GM18507 (cell line): ENCODE measurements at regions not wholly inside any gene's neighbourhood (a gene's known extent, or its start where the extent isn't known, plus 50 kb on each side); places are given as distances from the start of the nearest gene placed in this dataset.

Experiments used
- DNase-seq: peaks from one replicate; pipeline ENCODE4 v3.0.0; 2011; ENCODE audit warnings: low read depth; ENCODE audit not compliant: insufficient read length; ENCODE audit errors: extremely low spot score
- FAIRE-seq: peaks from 2 replicates; lab custom pipeline; 2011; peaks lifted over from hg19 to GRCh38; lab: Jason Lieb, UNC

- no peak for DNase-seq
Measured at GRCh38 chr13:65660731-65661130, 1569.4 kb downstream of the PCDH9 start.

GRCh38 chr13:65656740-65657329 is 1573.3 kb downstream of the PCDH9 start:
- FAIRE-seq = no peak
- no peak for DNase-seq

More at GRCh38 chr13:65660731-65661130, 1569.4 kb downstream of the PCDH9 start:
- no peak for FAIRE-seq

DNA sequence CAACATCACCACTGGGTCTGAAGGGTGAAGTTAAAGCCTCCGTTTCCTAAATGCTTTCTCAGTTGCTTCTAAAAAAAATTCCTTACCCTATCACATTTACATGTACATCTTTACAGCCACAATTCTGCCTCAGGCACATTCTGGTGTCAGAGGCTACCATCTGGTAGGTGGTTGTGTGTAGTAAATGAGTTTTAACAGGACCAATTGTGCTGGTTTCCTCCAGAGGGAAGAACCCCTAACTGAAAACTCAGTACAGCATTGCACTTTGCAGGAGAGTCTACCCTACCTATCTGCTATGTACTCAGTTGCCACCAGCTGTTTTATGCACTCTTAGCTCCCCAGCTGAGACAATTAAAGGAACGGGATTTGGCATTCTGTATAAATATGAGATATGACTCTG is 1576.5 kb downstream of the PCDH9 start:
- FAIRE-seq (no peak), DNase-seq (no peak)

GRCh38 chr13:65650321-65650720 is 1579.8 kb downstream of the PCDH9 start:
- DNase-seq (no peak), FAIRE-seq (no peak)

GRCh38 chr13:65642996-65643395 is 1587.1 kb downstream of the PCDH9 start:
- DNase-seq = no peak
- no peak for FAIRE-seq

GRCh38 chr13:65642301-65642700 is 1587.8 kb downstream of the PCDH9 start:
- DNase-seq (no peak), FAIRE-seq (no peak)

DNA sequence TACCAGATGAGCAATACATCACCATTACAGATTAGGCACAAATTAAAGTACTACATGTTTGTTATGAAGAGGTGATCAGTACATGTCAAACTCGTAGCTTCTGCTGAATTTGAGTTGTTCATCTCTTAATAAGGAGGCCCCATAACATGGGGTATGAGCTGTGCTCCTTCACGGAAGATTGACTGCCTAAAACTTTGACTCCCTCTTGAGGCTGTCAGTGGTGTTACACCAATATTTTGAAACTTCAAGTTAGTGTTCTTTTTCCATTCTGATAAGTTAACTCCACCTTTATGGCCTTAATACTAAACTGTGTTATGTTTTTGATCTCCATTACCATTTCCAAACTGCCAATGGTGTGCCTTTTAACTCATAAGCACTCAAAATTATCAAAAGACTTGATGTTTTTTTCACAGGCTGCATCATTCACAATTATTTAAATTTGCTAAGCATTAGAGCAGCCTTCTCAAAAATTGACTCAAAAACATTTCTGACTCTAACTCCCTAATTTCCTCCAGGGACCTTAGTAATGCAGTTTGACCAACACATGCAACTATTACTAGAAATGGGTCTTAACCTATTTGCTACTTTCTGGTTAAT is 1591.5 kb downstream of the PCDH9 start:
- no peak for DNase-seq
- FAIRE-seq = peak; percentile 33

GRCh38 chr13:65633806-65634205 is 1596.3 kb downstream of the PCDH9 start:
- FAIRE-seq = no peak
- DNase-seq = no peak

DNA sequence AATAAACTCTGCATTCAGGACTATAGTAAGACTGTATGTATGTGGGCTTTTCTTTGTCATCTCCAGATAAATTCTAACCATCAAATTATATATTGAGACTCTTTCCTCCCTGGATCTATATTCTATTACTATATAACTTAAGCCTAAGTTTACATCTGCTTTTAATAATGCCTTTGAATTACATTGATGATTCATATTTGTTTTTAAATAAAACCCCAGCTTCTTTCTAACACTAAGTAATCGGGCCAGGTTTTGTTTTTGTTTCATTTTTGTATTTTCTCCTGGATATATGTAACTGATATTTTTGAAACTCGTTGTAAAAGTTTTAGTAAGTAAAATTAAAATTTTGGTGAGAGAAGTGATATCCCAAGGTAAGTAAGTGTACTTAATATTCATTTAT is 1599.1 kb downstream of the PCDH9 start:
- DNase-seq (no peak), FAIRE-seq (no peak)

- DNase-seq (no peak), FAIRE-seq (no peak)
Measured at GRCh38 chr13:65629926-65630325, 1600.2 kb downstream of the PCDH9 start.

- DNase-seq = no peak
Measured at GRCh38 chr13:65623148-65623547, 1607.0 kb downstream of the PCDH9 start.

GRCh38 chr13:65615506-65615905 is 1614.6 kb downstream of the PCDH9 start:
- no peak for FAIRE-seq
- DNase-seq = no peak

More at GRCh38 chr13:65623148-65623547, 1607.0 kb downstream of the PCDH9 start:
- FAIRE-seq = no peak

DNA sequence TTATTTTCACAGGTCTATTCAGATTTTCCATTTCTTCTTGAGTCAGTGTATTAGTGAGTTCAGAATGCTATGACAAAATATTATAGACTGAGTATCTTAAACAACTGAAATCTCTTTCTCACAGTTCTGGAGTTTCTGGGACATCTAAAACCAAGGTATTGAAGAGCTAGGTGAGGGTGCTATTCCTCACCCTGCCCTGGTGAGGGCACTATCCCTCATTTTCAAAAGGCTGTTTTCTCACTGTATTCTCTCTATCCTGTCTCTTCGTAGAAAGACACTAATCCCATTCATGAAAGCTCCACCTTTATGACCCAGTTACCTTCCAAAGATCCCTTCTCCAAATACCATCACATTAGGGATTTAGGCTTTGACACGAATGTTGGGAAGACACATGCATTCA is 1617.1 kb downstream of the PCDH9 start:
- DNase-seq = no peak

DNA sequence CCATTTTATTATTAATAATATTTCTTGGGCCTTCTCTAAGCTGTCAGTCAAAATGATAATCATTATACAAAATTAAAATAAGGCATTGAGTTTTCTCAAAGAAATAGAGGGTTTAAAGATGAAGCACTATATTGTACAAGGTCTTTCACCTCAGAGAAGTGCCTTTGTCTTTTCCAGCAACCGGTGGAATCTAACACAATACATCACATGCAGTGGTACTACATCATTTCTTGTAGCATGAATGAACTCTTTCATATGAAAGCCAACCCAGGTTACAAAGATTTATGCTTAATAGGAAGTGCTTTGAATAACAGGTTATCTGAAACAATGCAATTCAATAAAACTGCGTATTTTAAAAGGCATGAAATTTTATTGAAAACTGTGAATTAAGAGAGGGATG is 1620.8 kb downstream of the PCDH9 start:
- FAIRE-seq (no peak), DNase-seq (no peak)

More for the DNA sequence above, 1617.1 kb downstream of the PCDH9 start:
- FAIRE-seq = no peak

DNA sequence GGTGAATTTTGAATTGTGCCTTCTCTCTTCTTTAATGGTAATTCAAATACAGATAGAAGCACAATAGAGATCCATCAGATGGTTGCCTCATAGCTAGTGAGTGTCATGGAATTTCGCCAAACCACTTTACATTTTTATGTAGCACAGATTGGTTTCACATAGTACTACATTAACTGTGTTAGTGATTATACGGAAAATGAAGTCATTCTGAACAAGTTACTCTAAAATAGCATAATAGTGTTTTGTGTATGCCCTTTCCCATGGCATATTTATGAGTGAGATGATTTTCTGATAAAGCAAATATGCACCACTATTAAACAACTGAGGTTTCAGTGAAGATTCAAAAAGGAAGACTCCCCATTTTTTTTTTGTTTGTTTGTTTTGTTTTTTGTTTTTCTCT is 1623.5 kb downstream of the PCDH9 start:
- no peak for FAIRE-seq
- DNase-seq = no peak

DNA sequence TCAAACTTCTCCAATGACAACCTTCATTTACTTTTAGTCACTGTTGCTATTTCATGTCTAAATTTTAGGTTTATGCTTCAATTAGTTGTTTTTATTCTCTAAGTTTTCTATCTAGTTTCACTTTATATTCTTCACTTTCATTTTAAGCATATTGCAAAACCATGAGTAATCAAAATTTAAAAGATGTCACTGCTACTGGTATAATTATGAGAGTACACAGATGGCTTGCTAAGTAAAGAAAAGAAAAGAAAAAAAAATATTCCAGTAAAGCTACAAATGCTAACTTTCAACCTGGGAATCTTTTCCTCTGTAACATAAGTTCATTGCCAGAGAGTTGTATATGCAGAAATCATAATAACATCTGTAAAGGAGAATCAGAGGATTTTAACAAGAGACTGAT is 1624.7 kb downstream of the PCDH9 start:
- DNase-seq = no peak
- no peak for FAIRE-seq

GRCh38 chr13:65603160-65603559 is 1627.0 kb downstream of the PCDH9 start:
- FAIRE-seq (no peak), DNase-seq (no peak)

- DNase-seq (no peak), FAIRE-seq (no peak)
Measured at GRCh38 chr13:65601855-65602254, 1628.3 kb downstream of the PCDH9 start.

DNA sequence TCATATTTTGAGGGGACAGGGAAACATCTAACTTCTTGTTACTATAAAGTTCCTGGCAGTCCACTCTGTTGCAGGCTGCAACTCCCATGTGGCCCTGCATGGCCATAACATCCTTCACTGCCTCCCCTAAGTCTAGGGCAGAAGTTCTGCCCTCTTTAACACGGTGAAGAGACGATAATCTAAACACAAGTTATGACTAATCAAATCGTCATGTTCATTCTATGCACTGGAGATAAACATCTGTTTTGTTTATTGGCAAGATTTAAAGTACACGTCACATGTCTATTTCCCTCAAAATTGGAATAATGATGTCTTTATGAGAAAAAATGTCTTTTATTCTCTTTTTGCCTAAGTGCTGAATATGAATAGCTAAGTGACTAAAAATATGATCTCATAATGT is 1629.4 kb downstream of the PCDH9 start:
- DNase-seq = no peak

GRCh38 chr13:65597839-65598818 is 1632.0 kb downstream of the PCDH9 start:
- FAIRE-seq (no peak), DNase-seq (no peak)

More for the DNA sequence above, 1629.4 kb downstream of the PCDH9 start:
- FAIRE-seq = no peak
